ENCODE measurements at regions not wholly inside any gene's neighbourhood (a gene's known extent, or its start where the extent isn't known, plus 50 kb on each side); places are given as distances from the start of the nearest gene placed in this dataset.

- in situ Hi-C loops (cut with MboI) (no loop called here), intact Hi-C loops (cut with micrococcal nuclease; ENCODE audit: unreplicated experiment) (no loop called here)
- RAD21 ChIA-PET (ENCODE audit: unreplicated experiment) = no interaction called here
- Histone ChIP-seq H3K79me2 (ENCODE audit: control insufficient read depth, insufficient read depth, low read length) (no peaks in the 10 kb centered on the region), H4K20me1 (ENCODE audit: control insufficient read depth, insufficient read depth) (no peaks in the 10 kb centered on the region), H3K9me3 (replicated peaks; ENCODE audit: control insufficient read depth, insufficient read depth, low read length) (no peaks in the 10 kb centered on the region), H3K9ac (ENCODE audit: control insufficient read depth, insufficient read depth, low read length) (no peak overlapping the region), H3K4me1 (ENCODE audit: control insufficient read depth, insufficient read depth, low read length) (no peaks in the 10 kb centered on the region), H3K36me3 (ENCODE audit: control insufficient read depth in 2 of 2, insufficient read depth in 2 of 2, low read length in 1 of 2) (no peaks in the 10 kb centered on the region), H3K4me2 (ENCODE audit: control insufficient read depth, insufficient read depth) (no peak overlapping the region), H3K27ac (ENCODE audit: control insufficient read depth, insufficient read depth) (no peak overlapping the region), H3K27me3 (replicated peaks in 1 of 2; ENCODE audit: control insufficient read depth in 2 of 2, insufficient read depth in 2 of 2, low read length in 1 of 2) (peaks cover 0 to 2% of the 10 kb centered on the region in 2 experiments; a peak in 2 of 4 replicates), H3K4me3 (no peak overlapping the region), H2AFZ (ENCODE audit: control insufficient read depth, low read depth, low read length) (no peak overlapping the region)
- SMC1A ChIA-PET (ENCODE audit: uncharacterized antibody, unreplicated experiment) = no interaction called here
- no TSS peak for BruUV-seq (replicated peaks)
- POLR2A ChIA-PET = no interaction called here
- 0% methylated on average over 1 of the region's 1 CpG for WGBS (ENCODE audit: insufficient coverage, insufficient replicate concordance, low lambda C conversion rate, missing lambda C conversion rate)
- CTCF ChIA-PET = no interaction called here
- ATAC-seq (no peak), FAIRE-seq (no peak), DNase-seq (ENCODE audit: low read depth, low spot score) (no peak)
- TF ChIP-seq FOS (IDR thresholded peaks at IDR 0.05; ENCODE audit: borderline replicate concordance, extremely low read depth, insufficient read length) = no peak
- TF ChIP-seq, protein P1, sequence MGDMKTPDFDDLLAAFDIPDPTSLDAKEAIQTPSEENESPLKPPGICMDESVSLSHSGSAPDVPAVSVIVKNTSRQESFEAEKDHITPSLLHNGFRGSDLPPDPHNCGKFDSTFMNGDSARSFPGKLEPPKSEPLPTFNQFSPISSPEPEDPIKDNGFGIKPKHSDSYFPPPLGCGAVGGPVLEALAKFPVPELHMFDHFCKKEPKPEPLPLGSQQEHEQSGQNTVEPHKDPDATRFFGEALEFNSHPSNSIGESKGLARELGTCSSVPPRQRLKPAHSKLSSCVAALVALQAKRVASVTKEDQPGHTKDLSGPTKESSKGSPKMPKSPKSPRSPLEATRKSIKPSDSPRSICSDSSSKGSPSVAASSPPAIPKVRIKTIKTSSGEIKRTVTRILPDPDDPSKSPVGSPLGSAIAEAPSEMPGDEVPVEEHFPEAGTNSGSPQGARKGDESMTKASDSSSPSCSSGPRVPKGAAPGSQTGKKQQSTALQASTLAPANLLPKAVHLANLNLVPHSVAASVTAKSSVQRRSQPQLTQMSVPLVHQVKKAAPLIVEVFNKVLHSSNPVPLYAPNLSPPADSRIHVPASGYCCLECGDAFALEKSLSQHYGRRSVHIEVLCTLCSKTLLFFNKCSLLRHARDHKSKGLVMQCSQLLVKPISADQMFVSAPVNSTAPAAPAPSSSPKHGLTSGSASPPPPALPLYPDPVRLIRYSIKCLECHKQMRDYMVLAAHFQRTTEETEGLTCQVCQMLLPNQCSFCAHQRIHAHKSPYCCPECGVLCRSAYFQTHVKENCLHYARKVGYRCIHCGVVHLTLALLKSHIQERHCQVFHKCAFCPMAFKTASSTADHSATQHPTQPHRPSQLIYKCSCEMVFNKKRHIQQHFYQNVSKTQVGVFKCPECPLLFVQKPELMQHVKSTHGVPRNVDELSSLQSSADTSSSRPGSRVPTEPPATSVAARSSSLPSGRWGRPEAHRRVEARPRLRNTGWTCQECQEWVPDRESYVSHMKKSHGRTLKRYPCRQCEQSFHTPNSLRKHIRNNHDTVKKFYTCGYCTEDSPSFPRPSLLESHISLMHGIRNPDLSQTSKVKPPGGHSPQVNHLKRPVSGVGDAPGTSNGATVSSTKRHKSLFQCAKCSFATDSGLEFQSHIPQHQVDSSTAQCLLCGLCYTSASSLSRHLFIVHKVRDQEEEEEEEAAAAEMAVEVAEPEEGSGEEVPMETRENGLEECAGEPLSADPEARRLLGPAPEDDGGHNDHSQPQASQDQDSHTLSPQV (IDR thresholded peaks at IDR 0.05) = no peak
- no peak for TF ChIP-seq IKZF2 (IDR thresholded peaks at IDR 0.05)
- TF ChIP-seq IRF5 (IDR thresholded peaks at IDR 0.05; ENCODE audit: borderline replicate concordance) = no peak
- no peak for TF ChIP-seq CTCF (IDR thresholded peaks at IDR 0.05 in 2 of 3, conservative IDR thresholded peaks at IDR 0.05 in 1 of 3; ENCODE audit: control insufficient read depth in 2 of 3, extremely low read depth in 1 of 3, insufficient read depth in 1 of 3, low read depth in 3 of 3, low read length in 3 of 3)
- TF ChIP-seq BCL11A (IDR thresholded peaks at IDR 0.05; ENCODE audit: low read depth, low read length) = no peak
- no peak for TF ChIP-seq CBX3 (IDR thresholded peaks at IDR 0.05; ENCODE audit: borderline replicate concordance, low read depth)
- no peak for TF ChIP-seq E4F1 (IDR thresholded peaks at IDR 0.05; ENCODE audit: borderline replicate concordance, partially characterized antibody)
- no peak for TF ChIP-seq USF2 (IDR thresholded peaks at IDR 0.05; ENCODE audit: borderline replicate concordance, low read depth, low read length)
- no peak for TF ChIP-seq TCF12 (IDR thresholded peaks at IDR 0.05; ENCODE audit: low read depth, low read length)
- TF ChIP-seq CHD2 (IDR thresholded peaks at IDR 0.05; ENCODE audit: borderline replicate concordance, low read depth, low read length) = no peak
- no peak for TF ChIP-seq POU2F2 (IDR thresholded peaks at IDR 0.05; ENCODE audit: borderline replicate concordance, low read depth, low read length)
- no peak for TF ChIP-seq DPF2 (IDR thresholded peaks at IDR 0.05)
- TF ChIP-seq EED (IDR thresholded peaks at IDR 0.05; ENCODE audit: low read depth) = no peak
- TF ChIP-seq PAX5 (IDR thresholded peaks at IDR 0.05; ENCODE audit: borderline replicate concordance, low read depth, low read length) = no peak
Observed at GRCh38 chr18:60199505-60199904, 173.1 kb downstream of the MC4R start.

Measured in GM12878 (cell line).